NCI-H748 (cell line): ENCODE measurements at regions not wholly inside any gene's neighbourhood (a gene's known extent, or its start where the extent isn't known, plus 50 kb on each side); places are given as distances from the start of the nearest gene placed in this dataset.
"Not testable (repeated sequence)": the region's sequence is repeated elsewhere in the genome, so short reads cannot be mapped to it uniquely, and the experiment has no call there.

ENCODE experiments used
- DNase-seq: peaks from one replicate; lab custom pipeline; 2025; ENCODE audit not compliant: unreplicated experiment; lab: John Stamatoyannopoulos, UW

DNA sequence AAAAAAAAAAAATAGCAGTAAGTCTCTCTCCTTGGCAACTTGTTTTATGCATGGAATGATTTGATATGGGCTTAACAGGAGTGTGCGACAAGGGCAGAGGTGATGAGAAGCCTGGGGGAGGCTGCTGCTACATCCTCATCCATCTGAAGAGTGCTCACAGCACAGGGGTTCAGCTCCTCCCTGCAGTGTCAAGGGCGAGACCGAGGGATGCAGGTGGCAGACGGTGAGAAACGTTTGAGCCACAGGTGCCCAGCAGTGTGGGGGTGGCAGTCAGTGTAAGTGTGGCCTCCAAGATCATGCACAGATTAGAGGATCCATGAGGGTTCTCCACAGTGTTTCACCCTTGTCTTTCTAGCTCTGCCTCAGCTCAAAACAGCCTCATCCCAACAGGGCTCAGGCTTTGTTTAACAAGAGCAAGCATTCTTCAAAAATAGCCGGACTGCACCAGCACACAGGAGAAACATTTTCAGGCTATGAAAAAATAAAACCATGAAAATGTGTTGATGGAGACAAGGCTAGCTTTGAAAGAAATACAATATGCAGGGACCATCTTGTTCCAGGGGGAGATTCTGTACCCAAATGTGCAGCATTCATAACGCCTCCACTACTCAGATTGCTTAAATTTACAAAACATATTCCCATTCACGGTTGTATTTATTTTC, 324.5 kb upstream of the MYT1L start:
- no peak for DNase-seq

DNA sequence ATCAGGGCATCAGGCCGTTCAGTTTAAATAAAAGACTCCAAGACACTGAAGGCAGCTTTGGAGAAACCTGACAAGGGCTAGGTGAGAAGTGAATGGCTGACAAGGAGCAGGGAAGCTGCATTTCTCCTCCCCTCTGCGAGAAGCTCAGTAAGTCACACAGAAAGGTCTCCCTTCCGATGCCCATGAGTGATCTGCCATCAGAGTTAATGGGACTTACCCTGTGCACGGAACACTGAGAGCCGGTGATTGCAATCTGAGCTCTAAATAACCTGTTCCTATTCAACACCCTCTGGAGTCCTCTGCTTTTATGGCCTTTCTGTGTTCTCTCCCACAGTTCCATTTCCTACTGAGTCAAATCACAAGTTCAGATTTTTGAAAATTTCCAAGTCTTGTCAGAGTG, 322.2 kb upstream of the MYT1L start:
- no peak for DNase-seq

DNA sequence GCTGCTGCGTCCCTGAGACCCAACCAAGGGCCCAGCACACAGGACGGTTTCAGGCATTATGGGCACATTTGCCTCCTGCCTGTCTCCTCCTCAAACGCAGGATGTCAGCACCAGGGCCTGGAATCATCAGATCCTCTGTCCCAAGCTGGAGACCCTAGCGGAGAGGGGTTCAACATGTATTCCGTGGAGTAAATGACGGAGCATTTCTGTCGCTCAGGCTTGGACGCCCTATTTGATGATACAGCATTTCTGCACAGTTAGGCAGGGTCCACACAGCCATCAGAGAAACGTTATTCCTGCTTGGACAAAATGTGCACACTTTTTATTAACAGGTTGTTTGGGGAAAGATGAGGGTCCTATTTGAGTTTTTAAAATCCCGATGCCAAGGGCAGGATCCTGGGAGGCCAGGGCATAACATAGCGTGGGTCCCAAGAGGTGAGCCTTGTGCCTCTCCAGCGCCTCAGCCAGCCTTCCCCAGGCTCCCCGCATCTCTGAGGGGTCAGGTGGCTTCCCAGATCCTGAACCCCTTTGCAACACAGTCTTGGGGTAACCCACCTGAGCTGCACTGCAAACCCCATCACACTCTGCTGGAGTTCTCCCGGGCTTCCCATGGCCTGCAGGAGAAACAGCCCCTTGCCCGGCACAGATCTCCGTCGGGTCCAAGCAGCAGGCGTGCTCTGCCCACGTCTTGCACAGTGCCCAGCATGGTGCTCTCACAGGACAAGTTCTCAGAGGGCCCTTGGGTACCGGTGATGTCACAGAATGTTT, 319.7 kb upstream of the MYT1L start:
- no peak for DNase-seq

DNA sequence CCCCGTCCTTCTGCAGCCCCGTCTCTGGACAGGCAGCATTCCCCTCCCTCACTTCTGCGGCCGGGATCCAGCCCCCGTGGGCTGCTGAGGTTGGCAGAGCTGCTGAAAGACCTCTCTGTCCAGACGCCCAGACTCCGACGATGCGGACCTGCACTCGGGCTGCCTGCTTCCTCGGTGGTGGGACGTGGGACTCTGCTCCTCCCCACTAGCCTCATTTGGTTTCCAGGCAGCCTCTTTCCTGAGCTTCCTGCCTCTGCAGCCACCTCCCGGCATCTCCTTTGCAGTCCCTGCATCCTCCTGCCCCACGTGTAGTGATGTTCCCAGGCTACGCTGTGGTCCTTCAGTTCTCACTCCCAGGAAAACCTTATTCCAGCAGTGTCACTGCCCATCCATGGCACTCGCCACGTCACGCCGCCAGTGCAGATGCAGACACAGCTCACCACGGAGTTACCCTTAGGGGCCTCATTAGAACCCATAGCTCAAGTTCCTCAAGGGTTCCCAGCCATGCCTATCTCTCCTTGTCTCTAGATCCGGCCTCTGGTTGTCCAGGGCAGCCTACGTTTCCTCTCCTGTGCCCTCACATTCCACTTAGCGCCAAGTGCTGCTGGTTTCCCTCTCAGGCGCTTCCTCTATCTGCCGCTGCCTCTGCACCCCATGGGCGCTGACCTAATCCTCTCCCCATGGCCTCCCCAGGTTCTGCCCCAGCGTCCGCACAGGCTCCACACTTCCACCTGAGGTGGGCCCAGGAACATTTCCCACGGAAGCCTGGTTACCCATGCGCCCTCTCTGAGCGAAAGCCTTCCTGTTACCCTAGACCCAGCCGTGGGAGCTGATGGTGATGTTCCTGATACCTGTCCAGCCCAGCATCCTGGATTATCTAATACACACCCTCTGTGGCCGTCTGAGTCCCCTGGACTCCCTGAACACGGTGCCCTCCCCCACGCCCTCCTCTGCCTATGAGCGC, 318.3 kb upstream of the MYT1L start:
- no peak for DNase-seq

DNA sequence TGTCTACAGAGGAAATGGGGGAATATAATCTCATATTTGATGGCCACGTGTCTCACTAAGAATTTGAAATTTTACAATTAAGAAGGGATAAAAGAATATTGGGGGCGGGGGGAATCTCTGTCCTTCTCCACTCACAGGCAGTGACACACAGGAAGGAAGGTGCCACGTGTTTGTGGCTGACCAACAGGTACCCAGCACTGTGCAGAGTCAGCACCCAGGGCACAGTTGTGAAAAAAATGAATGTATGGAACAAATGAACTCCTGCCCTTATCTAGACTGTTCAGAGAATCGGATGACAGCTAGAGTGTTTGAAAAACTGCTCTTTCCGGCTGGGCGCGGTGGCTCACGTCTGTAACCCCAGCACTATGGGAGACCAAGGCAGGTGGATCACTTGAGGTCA, 317.0 kb upstream of the MYT1L start:
- no peak for DNase-seq

DNA sequence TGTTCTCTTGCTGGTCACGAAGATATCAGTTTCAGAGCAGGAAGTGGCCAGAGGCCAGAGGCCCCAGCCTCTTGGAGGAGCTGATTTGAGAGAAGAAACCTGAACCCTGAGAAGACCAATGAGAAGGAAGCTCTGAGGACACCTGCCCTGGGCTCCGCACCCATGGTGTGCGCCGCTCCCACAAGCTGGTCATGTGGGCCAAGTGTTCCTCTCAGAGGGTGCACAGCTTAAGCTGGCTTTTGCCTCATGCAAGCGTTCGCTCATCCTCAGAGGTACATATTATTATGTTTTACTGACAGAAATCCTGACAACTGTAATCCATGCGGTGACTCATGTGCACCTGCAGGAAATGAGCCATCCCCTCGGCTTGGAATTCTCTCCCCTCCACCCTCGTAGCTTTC, 316.1 kb upstream of the MYT1L start:
- DNase-seq: no peak

DNA sequence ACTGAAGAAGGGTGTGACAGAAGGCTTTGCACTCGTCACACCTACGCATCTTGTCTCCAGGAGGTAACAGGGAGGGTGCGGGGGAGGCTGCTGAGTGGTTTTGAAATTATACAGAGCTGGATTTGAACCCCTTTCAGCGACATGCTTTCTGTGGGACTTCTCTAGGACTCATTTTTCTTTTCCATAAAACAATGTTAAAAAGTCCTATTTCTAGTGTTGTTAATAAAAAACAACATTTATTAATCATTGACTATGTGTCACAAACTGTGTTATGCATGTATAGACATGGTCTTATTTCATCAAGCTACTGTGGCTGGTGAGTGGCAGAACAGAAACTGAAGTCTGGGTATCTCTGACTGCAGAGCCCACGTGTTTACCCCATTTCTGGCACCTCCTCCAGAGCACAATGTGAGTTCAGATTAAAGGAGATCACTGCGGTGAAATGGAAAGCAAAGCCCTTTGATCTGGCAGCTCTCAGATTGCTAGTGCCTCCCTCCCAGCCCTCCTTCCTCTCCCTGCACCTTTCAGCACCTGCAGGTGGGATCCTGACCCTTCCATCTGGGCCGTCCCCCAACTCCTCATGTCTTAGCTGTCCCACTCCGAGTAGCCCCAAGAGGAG, 315.5 kb upstream of the MYT1L start:
- no peak for DNase-seq

DNA sequence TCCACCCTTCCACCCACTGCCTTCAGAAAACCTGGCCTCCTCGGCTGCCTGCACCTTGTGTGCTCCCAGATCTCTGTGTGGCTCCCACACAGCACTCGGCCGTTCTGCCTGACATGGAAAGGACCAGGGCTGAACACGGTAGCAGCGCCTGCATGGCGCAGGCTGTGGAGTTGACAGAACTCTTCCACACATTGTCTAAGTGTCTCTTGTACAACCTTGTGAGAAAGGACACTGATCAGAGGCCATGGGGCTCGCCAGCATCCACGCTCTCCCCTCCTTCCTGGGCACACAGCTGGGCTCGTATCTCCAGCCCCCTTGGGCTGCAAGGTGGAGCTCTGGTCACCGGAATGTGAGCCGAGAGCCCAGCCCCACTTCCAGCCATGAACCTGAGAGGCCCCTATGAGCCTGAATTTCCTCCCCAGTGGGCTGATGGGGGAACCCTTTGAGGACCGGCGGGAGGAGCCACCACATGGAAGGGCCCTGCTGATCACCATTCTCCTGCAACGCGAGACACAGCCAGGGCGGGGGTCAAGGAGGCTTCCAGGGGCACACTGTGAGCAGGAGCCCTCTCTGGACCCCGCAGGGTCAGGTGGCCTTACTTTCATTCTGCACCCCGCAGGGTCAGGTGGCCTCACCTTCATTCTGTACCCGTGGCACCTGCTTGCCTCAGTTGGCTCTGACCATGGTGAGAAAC, 314.2 kb upstream of the MYT1L start:
- no peak for DNase-seq

DNA sequence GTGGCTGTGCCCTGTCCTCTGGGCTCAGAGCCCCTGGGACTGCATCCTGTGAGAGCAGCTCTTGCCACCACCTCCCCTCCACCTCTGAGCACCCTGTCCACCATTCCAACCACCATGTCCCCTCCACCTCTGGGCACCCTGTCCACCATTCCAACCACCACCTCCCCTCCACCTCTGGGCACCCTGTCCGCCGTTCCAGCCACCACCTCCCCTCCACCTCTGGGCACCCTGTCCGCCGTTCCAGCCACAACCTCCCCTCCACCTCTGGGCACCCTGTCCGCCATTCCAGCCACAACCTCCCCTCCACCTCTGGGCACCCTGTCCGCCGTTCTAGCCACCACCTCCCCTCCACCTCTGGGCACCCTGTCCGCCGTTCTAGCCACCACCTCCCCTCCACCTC, 313.7 kb upstream of the MYT1L start:
- DNase-seq: not testable (repeated sequence)

DNA sequence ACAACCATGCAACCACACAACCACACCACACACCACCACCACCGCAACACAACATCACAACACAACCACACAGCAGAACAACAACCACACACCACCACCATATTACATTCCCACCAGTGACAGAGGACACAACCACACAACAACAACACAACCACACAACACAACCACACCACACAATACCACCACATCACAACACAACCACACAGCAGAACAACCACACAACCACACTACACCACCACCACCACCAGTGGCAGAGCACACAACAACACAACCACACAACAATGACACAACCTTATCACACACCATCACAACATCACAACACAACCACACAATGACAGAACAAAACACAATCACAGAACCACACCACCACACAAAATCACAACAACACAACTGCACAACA, 313.0 kb upstream of the MYT1L start:
- no peak for DNase-seq

DNA sequence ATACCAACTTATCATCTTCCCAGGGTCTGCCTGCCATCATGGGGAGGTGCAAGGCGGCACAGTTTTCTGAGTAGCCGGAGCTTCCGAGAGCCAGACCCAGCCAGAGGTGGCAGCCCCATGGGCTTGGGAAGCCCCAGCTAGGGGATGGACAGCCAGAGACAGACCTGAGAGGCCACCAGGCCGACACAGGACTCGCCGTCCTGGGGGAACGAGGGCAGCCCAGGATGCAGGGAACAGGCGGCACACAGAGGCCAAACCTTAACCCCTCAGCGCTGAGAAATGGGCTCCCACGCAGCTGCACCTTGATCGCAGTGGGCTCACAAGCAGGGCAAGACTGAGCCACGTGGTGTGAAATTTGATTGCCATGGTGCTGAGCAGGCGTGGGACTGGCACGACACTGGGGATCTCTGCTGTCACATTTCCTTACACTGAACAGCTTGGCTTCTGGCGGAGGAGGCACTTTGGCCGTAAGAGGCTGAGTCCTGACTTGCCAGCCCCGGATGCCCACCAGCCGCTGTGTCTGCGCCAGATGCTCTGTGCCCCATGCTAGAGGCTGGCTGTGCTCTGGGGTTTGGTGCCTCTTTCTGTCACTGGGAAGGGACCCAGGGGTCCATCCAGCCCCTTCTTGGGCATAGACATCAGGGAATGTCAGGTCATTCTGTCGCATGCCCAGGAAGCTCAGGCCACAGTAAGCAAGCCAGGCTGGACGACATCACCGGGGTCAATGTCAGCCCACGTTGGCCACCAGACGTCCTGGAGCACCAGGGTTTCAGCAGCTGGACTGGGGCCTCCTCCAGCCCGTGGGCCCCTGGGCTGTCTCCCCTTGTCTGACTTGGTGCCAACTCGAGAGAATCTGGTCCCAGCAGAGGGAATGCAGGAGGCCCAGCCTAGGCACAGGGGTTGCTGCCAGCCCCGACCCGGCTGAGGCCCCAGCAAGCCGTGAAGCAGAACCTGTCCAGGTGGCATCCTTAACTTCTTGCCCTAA, 312.1 kb upstream of the MYT1L start:
- DNase-seq: no peak

DNA sequence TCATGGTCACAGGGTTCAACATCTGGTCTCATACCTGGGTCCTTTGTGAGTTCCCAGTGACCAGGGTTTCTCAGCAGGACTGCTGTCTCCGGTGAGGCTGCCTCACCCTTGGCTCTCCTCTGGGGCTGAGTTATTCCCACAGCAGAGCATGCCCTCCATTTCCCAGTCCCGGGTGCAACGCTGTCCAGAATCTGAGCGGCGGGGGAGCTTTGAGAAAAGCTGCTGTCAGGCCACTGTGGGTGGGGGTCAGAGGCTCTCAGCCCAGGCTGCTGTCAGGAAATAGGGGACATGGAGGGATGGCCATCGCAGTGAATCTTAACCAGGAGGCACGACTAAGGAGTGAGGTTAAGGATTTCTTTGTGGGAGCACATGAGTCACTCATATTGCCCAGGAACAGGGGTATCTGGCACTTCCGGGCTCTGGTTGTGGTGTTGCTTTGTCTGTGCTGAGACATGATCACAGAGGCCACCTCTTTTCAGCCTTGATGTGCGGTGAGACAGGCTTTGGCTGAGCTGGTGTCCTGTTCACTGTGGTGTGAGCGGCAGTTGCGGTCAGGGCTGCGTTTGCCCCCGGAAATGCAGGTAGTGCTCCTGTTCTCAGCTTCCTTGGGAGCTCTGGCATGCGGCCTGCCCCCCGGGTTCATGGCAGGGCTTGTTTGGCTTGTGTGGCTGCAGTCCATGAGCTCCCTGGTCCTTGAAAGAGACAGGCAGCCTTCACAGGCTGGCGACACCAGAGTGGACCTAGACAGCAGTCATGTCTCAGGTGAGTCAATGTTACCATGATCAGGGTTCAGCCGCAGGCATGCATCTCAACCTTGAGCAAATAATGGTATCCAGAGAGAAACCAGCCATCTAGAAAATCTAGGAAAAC, 310.7 kb upstream of the MYT1L start:
- DNase-seq: no peak

DNA sequence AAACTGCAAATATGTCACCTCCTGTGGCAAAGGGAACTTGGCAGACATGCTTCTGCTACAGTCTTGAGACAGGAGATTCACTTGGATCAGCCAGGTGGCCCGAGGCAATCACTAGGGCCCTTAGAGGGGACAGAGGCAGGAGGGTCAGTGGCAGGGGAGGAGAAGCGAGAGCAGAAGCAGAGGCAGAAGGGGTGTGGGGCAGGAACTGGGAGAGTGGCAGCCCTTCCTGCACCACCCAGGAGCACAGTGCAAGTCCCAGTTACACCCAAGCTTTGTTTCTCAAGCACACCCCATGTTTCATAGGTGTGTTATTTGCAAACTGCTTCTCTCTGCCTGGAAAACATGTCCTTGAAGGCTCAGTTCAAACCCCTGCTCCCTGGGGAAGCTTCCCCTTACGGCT, 309.7 kb upstream of the MYT1L start:
- DNase-seq: no peak

DNA sequence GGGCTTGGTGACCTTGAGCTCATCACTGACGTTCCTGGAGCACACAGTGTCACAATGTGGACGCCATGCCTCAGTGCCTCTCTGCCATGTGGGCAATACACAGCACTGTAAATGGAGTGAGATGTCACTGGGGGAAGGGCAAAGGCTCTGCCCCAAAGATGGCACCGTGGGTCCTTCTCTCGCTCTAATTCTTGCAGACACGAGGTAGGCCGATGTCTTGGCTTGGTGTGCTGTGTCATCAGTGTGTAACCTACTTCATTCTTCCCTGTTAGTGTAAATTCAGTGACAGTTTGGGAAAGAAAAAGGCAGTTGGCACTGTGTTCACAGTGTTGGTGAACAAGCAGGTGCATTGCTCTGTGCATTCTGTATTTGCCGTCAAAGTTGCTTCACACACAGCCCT, 309.3 kb upstream of the MYT1L start:
- DNase-seq: no peak

DNA sequence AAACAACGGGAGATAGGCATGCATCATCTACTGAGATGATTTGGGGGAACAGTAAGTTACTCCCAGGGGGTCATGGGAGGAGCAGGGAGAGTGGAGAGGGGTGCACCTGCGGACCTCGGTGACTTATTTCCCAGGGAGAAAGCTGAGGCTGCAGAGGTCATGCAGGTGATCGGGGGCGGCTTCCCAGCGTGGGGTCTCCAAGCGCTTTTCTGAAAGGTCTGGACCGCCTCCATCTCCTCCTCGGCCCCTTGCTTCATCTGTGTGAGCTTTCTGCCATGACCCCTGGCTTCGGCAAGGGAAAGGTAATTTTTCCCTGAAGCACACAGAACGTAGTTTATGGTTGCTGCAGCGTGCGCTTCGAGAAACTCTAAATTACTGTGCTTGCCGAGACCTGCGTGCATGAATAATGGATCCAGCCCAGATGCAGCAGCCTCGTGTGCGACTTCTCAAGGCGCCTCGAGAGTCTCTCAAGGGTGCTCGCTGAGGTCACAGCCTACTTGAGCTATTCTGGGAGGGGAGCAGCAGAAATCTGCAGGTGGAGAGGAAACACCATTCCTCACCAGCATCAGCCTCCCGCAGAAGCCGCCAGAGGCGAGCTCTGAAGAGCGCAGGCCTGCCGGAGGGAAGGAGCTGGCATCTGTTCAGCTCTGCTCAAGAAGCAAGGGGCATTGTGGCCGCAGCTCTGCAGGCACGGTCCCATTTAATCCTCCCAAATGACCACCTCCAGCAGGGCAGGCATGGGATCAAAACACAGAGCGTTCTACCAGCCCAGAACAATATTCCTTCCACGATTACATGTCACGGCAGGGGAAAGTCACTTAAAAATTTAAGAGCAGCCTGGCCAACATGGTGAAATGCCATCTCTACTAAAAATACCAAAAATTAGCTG, 308.4 kb upstream of the MYT1L start:
- no peak for DNase-seq

DNA sequence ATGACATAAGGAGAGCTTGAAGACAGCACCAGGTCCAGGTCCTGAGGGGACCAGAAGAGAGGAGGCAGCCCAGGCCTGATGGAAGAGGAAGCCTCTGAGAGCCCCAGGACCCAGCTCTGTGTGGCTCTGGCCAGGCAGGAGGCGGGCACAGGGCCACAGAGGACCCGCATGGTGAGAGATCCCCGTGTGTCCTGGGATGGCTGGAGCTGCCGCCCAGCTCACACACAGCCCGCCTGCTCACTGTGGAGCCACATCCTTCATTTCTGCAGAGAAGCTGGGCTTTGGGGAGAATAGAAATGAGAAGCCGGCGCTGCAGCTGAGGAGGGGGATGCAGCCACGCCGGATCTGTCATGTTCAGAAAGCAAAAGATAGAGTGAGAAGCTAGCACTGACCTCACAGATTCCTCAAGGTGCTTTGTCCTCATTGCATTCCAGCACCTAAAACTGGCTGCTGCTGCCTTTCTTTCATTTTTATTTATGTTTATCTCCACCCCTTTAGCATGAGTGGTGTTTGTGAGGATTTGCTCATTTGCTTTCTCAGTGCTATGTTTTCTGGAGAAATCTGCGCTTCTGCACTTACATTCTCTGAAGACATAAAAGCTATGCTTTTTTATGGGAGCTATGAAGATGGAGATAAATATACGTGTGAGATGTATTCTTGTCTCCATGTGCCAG, 307.6 kb upstream of the MYT1L start:
- no peak for DNase-seq

DNA sequence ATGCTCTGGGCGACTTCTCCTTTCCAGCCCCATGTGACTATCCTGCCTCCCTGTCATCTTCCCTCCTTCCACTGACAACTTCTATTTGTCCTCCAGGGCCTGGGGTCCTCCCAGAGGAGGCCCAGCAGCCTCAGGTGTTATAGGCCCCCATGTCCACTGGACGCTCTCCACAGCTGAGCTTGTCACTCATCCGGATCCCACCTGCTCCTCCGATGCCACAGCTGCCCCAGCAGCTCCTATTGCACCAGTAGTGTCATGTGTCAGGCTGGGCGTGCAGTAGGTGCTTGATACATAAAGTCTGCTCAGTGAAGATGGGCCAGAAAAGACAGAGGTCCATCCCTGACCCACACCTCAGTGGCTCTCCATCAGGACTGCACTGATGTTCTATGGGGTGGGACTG, 305.7 kb upstream of the MYT1L start:
- no peak for DNase-seq
